NCI-H2107 treated with DMSO at 0.1 percent for 48 hours (cell line): ENCODE measurements at regions not wholly inside any gene's neighbourhood (a gene's known extent, or its start where the extent isn't known, plus 50 kb on each side); places are given as distances from the start of the nearest gene placed in this dataset.

Experiments used
- DNase-seq: peaks from one replicate; lab custom pipeline; 2025; ENCODE audit not compliant: unreplicated experiment; lab: John Stamatoyannopoulos, UW

DNA sequence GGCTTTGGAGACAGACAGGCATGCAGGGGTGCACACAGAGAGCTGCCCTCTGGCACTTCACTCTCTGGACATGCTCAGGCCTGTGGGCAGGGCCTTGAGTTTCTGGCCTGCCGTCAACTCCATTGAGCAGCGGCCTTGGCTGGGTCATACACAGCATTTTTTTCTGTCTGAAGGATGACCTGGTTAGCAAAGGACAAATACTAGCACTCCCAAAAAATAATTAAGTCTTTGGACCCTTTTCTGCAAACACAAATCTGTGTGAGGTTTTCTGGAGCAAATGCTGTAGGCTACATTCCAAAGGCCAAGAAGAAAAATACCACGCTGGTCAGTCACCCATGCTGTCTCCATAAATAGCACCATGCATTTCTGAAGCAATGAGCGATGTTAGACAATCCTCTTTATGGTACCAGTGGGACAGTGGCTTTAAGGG, 124.7 kb upstream of the CTAGE1 start:
- DNase-seq: no peak

DNA sequence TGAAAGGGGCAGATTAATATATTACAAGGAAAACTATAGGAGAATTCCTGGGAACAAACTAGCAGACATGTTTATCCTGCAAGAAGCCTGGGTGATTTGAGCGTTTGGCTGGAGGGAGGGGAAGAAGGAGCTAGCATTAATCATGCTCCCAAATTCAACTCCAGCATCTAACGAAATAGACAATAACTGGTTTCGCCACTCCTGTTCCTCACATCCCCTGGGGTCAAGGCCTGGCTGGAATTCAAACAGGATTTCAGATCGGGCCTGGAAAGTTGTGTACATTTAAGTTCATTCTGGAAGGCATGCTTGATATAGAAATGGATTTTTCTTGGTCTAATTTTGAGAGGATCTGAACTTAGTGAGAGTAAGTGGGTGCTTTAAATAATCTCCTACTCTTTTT, 126.1 kb upstream of the CTAGE1 start:
- no peak for DNase-seq

DNA sequence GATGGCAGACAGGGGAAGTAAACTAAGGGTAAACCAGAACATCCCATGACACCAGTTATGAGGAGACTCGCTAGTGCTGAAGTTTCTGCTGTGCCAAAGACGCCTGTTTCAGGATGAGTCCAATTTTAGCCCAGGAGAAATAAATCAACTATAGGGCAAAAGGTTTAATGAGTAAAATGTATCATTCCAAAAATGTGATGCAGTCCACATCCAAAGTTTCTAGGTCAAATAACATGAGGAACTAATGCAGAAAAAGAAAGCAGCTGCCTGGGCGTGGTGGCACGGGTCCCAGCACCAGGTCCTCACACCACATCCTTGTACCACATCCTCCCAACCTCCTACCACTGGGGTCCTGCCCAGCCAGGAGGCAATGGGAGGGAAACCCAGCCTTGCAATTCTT, 126.9 kb upstream of the CTAGE1 start:
- DNase-seq: no peak

DNA sequence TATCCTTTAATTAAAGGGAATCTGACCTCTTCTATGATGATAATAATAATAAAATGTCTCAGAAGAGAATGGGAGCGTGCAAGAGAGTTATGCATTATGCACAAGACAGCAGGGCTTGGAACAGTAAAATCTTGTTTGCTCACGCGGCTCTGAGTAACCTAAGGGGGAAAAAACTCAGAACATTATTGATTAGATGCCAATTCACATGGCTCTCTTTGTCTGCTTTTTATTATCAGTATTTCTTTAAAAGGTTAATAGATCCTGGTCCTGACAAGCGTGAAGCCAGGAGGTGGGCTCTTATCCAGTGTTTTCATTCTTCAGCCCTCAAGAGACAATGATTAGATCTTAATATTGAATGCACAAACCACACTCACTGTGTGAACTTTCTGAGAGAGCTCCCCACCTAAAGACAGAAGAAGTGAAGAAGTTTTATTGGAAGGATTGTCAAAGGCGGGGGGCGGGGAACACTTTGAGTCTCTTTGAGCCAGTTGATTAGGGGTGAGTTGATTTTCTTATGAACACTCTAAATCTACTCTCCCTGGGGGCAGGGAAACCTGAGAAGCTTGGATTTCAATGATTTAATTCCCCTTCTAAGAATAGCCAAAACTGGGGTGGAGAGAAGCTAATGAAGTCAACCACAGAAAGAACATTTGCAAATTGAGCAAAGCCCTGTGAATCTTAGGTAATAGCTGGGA, 127.5 kb upstream of the CTAGE1 start:
- DNase-seq: no peak

DNA sequence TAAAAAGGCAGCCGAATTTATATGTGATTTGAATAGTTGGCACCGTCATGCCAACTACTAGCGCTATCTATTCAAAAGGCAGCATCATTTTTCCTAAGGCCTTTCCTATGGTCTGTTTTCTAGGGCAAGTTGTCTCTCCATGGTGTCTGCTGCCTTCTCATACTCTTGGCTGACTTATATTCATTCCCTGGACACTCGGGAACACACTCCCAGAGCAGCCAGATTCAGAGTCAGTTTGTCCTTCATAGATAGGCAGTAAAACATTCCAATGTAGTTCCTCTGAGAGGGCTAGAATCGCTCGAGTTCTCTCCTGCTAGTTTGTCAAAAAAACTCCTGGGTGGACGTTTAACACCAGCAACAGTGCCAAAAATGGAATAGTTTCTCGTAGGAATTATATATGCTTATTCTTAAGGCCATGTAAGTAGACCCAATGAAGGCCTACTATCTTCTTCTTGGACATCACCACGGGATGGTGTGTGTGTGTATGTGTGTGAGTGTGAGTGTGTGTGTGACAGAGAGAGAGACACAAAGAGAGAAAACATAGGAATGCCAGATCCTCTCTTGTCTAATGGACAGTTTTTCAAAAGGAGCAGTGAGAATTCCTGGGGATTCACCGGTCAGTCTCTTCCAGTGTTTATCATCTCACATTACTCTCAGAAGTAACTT, 129.3 kb upstream of the CTAGE1 start:
- no peak for DNase-seq

DNA sequence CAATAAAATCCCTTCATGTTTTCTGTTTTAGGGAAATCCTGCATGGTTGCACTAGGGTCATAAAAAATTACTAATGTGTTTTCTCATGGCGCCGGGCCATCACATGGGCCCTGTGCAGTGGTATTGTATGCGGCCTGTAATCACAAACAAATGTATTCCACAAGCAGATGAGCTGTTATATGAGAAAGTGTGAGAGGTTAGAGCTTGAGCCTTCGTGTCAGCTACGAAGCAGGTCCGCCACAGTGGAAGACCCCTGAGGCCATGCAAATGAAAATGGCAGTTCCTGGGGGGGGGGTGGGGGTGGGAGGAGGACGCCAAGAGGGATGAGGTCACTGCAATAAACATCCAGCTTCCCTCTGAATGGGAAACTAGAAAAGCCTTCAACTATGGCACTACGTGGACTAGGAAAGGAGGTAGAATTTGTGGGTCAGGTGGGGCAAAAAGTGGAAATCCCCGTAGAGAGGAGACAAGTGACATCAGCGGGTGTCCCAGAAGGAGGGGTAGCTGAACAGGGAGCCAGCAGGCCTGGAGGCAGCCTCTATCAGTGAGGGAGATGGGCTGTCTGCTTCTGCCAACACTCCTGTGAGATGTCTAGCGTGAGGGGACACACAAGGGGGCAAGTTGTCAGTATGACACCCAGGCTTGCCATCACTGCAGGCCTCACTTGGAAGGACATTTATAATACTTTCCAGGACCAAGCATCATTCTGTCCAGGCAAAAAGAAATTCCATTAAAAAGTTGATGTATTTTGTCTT, 130.3 kb upstream of the CTAGE1 start:
- DNase-seq: no peak

DNA sequence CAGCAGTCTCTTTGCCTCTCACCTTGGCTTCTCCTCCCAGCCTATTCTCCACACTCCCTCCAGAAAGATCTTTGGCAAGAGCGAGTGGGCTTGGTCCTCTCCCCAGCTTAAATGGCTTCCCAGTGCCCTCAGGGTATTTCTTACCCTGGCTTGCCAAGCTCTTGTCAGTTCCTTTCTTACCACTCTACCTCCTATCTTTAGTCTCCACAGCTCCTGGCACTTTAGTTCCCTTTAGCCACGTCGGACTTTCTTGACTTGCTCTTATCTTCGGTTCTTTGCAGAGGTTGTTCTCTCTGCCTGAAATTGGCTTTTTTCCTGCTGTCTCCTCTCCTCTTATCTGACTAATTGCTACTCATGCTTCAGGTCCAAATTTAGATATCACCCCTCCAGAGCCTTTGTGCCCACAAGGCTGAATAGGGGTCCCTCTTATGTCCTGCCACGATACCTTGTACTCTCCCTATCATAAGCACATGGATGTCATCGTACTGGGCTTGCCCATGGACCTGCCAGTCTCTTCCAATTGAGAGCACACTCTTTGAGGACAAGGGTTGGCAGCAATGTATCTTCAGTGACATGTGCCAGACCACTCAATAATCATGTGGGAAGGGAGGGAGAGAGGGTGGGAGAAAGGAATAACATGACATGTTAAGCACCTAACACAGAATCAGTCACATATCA, 131.7 kb upstream of the CTAGE1 start:
- DNase-seq: no peak

DNA sequence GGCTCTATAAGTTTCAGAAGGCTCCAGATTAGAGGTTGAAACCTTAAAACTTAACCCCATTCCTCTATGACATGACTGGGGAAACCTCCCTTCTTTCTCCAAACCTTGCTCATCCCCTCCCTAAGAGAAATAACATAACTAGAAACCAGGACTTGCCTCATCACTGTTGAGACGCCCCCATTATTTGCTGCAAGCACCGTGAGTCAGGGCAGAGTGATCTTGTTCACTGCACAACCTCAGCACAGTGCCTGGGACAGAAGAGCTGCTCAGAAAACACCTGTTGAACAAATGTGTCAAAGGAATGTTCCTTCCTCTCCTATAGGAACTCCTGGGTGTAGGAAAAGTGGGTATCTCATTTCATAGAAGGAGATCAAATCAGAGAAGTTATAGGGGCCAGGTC, 132.7 kb upstream of the CTAGE1 start:
- no peak for DNase-seq

DNA sequence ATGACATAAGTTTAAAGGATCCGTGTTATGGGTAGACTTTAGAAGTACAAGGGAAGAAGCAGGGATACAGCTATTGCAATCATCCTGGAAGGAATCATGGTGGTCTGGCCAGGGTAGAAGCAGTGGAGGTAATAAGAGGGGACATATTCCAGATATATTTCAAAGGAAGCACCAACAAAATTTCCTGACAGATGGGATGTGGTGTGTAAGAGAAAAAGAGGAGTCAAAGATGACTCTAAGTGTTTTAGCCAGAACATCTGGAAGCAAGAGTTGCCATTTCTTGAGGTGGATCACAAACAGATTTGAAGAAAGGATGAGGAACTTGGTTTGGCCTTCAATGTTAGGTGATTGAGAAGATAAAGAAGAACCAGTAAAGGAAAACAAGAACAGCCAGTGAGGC, 133.1 kb upstream of the CTAGE1 start:
- DNase-seq: no peak

DNA sequence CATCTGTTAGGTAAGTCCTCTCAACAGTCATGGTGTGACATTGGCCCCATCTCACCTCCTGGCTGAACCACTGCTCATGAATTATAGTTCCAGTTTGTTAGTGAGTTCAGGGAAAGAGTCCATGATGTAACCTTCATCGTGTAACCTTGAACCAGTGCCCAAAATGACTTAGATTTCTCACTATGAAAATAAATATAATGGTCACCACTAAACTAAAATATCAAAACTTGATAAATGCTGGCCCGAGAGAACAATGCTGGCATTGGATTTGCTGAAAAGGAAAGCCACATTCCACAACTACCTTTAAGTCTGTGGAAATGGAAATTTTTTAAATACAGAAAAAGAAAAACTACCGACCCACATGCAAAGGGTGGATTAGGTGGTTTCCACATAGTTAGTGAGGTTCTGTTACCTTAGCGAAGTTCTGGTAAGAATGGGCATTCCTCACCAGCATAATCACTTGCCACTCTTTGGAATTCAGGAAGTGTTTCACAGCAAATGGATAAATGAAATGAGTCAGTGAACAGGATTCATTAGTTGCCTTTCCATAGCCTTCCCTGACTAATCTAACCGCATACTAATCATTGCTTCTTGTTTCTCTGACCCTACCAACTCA, 133.9 kb upstream of the CTAGE1 start:
- no peak for DNase-seq

DNA sequence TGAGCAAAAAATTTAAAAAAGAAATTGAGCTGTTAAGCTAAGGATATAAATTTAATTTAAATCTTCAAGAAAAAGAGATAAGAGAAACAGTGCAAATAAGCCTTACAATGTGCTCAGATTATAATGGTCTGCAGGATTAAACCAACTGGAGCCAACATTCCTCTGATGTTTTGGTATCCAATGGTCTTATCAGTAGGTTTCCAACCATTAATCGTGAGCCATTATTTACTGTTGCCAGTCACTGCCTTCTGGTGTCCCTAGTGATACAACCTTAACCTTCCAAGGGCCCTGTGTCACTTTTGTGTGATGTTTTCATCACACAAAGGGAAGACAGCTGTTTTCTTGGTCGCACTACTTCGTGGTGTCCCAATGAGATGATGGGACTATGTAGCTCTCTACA, 134.5 kb upstream of the CTAGE1 start:
- DNase-seq: no peak

DNA sequence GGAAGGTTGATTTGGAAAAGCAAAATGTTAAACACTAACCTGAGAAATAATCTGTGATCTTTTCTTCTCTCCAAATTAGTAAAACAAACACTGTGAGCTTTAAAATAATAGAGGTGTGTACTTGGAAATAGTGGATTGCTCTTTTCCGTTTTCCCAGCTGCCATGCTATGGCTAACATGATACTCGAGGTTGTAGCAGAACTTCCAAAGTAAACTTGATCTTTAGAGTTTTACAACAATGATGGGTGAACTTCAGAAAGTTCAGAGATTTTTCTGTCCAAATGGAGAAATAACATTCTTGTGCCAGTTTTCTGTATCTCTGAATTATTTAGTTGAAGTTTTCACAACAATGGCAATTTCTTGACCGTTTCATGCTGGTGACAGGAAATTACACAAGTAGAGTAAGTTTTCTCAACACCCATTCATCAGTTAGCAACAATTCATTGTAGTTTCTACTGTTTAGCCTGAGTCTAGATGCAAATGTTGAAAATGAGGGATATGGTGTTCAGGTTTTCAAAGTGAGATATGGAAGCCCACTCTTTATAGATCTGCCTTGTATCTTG, 135.3 kb upstream of the CTAGE1 start:
- no peak for DNase-seq

DNA sequence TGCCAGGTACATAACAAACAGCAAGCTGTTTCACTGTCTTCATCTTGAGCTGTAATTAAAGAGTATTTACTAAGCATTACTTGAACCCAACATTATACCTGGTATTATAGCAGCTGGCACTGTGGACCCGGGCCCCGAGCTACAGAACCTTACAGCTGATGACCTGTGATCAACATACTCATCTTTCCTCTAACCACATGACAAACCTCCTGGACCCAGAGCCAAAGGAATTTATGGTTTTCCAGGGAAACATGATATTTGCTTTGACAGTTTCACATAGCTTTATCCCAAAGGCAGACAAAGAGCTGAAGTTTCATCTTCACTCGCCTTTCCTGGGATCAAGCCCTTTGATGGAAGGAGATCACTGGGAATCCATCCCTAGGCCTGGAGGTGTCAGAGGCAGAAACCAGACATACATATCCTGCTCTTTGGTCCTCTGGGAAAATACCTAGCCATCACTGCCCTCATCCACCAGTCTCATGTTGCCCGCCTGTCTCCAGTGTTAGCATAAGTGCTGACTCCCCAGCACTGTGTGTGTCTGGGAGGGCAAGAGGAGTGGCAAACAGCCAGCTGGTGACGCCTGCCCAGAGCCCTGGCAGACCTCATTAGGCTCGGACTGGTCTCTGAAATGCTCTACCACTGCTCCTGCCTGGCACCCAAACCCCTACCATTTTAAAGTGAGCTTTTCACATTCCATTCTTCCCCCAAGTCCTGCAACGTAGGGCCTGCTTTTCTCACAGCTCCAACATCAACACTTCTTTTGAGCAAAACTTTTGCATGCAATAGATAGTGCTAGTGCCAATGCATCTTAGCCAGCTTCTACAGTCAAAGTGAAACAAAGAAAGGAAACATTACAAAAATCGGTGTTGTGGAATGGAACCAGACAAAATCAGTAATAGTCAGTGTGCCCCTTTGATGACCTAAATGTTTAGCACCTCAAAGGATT, 138.8 kb upstream of the CTAGE1 start:
- DNase-seq: no peak

DNA sequence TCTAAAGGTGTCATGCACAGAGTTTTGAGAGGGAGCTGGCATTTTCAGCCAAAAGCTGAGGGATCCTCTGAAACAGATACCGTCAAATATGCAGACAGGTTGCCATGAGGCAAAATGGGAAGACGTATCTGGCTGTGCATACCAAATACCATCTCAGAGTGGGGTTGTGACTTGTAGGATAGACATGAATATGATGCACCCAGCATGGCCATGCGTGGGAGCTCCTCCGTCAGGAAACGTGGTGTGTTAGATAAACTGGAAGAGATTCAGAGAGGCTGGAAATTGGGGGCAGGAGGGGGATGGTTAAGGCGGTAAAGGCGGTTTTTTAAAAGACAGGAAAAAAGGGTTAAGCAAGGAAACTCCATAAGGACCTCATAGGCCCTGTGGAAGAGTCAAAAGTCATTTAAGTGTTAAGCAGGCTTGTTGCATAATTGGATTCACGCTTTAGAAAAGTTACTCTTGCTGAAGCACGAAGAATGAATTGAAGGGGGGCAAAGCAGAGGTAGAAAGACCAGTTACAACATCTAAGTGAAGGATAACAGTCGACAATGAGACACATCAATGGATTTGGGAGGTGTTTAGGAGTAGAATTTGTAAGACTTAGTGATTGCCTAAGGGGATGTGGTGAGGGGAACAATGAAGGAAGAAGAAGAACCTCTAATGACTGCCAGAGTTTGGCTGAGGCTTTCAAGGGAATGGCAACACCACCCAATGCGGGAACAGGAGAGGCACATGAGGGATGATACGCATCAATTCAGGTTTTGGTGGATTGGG, 139.6 kb upstream of the CTAGE1 start:
- DNase-seq: no peak

DNA sequence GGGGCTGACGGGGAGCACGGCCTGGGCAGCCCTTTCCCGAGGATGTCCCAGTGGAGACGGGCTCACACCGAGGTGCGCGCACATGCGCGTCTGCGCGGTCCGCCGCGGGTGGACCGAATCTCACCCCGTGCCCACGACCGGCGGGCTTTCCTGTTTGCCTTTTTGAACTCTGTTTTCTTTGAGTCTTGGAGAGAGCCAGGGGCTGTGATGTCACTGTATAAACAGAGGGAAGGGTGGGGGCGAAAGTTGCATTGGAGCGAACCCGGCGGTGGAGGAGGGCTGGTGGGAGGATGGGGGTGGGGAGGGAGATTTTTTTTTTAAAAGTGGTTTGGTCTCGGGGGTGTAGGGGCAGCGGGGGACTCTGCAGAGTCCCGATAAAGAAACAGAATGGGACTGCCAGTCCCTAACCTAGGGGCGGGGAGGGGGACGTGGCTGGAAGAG, 141.2 kb upstream of the CTAGE1 start:
- no peak for DNase-seq

DNA sequence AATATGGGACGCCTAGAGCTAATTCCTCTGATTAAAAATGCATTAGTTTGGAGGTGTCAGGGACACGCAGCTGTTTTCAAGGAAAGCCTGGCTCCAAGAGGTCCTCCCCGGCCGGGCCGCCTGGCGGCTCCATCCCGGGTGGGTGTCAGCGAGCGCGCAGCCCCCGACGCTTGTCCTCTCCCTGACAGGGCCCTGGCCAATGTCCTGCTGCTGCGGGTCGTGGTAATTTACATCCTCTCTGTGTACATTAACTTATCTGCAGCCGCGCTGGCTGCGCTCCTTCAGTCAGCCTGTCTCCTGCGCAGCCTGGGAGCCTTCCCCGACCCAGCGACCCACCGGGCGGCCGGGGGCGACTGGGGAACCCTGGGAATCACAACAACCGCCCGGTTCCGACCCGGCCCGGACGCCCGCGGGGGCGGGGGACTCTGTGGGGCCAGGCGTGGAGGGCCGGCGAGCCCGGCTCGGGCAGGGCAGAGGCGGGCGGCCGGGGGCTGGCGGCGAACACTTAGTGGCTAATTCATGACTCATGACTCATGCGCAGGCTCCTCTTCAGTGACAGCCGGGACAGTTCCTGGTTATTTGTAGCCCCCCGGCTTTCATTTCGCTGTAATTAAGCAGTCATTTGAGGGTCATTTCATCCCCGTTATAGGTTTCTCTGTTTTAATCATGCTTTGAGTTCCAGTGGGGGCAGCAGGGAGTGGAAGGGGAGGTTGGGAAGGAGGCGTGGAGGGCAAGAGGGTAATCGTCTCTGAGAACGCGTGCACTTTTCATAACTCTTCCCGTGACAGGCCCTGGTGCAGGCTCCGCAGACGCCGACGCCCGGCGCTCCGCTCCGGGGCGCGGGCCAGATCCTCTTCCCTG, 141.9 kb upstream of the CTAGE1 start:
- DNase-seq: no peak

DNA sequence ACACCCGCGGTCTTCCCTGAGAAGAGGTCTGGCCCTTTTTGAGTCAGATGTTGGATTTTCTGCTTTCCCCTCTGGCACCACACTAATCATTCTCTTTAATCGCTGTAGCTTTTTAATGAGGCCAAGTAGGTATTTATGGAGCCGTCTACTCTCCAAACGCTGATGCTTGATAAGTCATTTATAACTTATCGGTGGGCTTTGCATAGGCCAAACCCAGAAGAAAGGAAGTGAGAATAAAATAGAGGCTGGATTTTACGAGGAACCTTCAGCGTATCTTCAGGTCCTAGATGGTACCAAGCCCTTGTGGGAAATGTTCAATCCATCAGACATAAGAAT, 142.5 kb upstream of the CTAGE1 start:
- DNase-seq: no peak

DNA sequence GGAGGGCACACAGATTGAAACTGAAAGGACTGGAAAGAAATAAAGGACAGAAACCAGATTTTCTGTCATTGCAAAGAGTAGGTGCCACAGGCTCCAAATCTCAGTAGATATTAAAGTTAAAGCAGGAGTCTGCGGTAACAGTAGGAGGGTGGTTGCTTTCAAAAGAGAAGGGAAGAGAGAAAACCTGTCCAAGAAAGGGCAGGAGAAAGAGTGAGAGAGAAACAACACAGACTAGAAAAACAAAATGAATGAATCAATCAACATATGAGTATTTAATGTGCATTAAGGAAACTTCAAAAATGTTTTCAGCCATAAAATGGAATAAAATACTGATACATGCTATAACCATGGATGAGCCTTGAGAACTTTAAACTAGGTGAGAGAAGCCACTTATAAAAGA, 143.1 kb upstream of the CTAGE1 start:
- DNase-seq: no peak
